Spinal cord (tissue), 9 donors: ENCODE measurements at regions not wholly inside any gene's neighbourhood (a gene's known extent, or its start where the extent isn't known, plus 50 kb on each side); places are given as distances from the start of the nearest gene placed in this dataset.

Source experiments
- DNase-seq, 6 donors: peaks; one replicate each; pipeline versions ENCODE4 v3.0.0 to v3.0.0-alpha.2; 2013 to 2015; ENCODE audit warnings: low spot score in 6 of 6, low read depth in 4 of 6
- H3K27ac ChIP-seq: one replicate; pipeline ENCODE4 v1.5.1; 2013; ENCODE audit warnings: low read depth, low read length, control low read depth
- H3K27me3 ChIP-seq: one replicate; pipeline ENCODE4 v1.6.1; 2013; ENCODE audit warnings: low read length; ENCODE audit not compliant: control insufficient read depth, insufficient read depth
- H3K36me3 ChIP-seq: one replicate; pipeline ENCODE4 v1.6.1; 2013; ENCODE audit warnings: low read length; ENCODE audit not compliant: control insufficient read depth, insufficient read depth
- H3K4me1 ChIP-seq: one replicate; pipeline ENCODE4 v1.6.1; 2013; ENCODE audit warnings: low read length; ENCODE audit not compliant: control insufficient read depth, insufficient read depth
- H3K4me3 ChIP-seq: one replicate; pipeline ENCODE4 v1.5.1; 2013; ENCODE audit warnings: low read depth, low read length, control low read depth
- H3K9me3 ChIP-seq: one replicate; pipeline ENCODE4 v1.6.1; 2013; ENCODE audit warnings: low read length; ENCODE audit not compliant: control insufficient read depth, insufficient read depth
- WGBS: methylation state at CpG from one replicate; pipeline ENCODE4 v1.1.5; 2013; ENCODE audit warnings: missing lambda C conversion rate; ENCODE audit not compliant: insufficient coverage; 5-methylcytosine and 5-hydroxymethylcytosine counted together
- donor health status: healthy.

DNA sequence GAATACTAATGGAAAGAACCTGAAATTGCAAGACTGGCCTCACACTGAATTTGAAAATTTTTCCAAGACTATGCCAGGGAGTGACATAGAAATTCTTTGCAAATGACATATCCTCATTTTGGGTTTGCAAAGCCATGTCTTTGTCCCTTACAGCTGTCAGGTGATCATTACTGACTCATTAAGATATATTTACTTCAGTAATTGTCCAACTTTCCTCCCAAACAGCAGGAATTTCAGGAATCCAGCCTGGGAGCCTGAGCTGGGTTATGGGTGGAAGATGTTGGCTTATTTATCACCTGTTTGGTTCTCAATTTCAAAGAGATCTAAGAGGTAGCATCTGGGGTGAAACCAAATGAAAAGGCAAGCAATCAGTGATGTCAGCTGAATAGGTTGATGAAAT, 111.6 kb upstream of the ACP3 start:
- H3K9me3 ChIP-seq = no peaks in the 10 kb centered on the region
- H3K27me3 ChIP-seq = no peaks in the 10 kb centered on the region
- H3K4me1 ChIP-seq = no peaks in the 10 kb centered on the region
- no peak overlapping the region for H3K4me3 ChIP-seq
- no peaks in the 10 kb centered on the region for H3K36me3 ChIP-seq
- DNase-seq = no peak
- H3K27ac ChIP-seq = no peak overlapping the region

DNA sequence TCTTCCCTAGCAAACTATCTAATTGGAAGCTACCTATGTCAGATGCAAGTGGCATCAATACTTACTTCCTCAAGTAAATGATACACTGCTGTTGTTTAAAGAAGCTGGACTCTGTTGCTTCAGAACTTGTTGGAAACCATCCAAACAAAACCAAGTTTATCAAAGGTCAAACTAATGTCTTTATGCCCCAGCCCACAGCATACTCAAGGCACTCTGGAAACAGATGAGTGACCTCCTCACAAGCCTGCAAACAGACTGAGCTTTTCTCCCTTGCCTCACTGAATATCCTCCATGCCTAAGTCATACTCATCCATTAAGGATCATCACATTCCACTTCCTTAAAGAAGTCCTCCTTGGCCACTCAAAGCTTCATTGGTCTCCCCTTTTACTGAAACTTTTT, 107.4 kb upstream of the ACP3 start:
- Histone ChIP-seq H3K4me3 (no peak overlapping the region), H3K4me1 (no peaks in the 10 kb centered on the region), H3K27ac (no peak overlapping the region), H3K27me3 (no peaks in the 10 kb centered on the region), H3K36me3 (no peaks in the 10 kb centered on the region), H3K9me3 (no peaks in the 10 kb centered on the region)
- no peak for DNase-seq

DNA sequence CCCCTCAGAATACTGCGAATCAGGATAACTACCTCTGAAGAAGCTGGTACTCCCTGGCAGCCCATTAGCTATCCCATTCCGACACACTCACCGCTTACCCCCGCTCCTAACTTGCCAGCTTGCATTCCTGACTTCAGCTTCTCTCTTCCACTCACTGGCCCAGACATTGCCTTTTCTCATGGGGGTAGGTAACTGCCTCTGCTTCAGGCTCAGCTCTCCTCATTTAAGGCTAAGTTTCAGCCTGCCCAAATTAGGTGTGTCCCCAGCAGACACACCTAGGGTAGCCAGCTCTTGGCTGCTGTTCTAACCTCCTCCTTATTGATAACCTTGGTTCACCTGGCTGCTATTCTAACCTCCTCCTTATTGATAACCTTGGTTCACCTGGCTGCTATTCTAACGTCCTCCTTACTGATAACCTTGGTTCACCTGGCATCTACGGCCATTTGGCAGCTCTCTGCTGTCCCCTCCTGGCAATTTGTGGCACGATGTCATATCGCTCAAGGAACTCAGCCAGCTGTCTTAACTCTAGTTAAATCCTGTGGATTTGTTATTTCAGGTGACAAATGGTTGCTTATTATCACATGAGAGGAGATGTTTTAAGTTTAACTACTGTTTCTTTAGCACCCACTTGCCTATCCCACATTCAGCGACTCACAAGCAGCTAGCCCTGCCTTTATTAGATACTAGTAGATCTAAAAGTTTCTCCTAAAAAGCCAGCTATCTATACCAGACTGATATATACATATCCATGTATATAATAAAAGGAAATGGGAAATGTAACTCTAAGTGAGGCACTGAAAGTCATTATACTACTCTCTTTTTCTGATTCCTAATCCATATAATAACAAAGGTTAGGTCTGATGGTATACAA, 106.5 kb upstream of the ACP3 start:
- H3K4me3 ChIP-seq = no peak overlapping the region
- WGBS = 62% methylated on average over 6 of the region's 9 CpGs
- no peaks in the 10 kb centered on the region for H3K9me3 ChIP-seq
- H3K27me3 ChIP-seq = no peaks in the 10 kb centered on the region
- H3K36me3 ChIP-seq = no peaks in the 10 kb centered on the region
- no peaks in the 10 kb centered on the region for H3K4me1 ChIP-seq
- peak in 1 of 6 donors; percentile 55 for DNase-seq
- no peak overlapping the region for H3K27ac ChIP-seq

DNA sequence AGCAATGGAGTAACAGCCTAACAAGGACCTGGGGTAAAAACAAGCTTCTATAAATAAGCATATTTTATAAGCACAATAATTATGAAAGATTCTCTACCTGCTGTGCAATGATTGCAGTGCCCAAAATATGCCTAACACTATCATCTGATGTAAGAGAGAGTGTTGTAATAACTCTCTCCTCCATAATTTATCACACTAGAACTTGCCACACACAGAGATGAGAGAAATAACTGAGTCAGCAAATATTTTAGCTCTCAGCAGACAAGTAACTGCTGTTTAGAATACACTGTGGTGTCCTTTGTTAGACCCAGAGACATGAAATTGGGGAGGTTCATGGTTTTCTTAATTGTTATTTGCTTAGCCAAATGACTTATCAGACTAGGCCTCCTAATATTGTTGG, 105.3 kb upstream of the ACP3 start:
- H3K27ac ChIP-seq = no peak overlapping the region
- H3K36me3 ChIP-seq = no peaks in the 10 kb centered on the region
- no peaks in the 10 kb centered on the region for H3K27me3 ChIP-seq
- no peaks in the 10 kb centered on the region for H3K9me3 ChIP-seq
- DNase-seq = peak in 1 of 6 donors; percentile 22
- H3K4me1 ChIP-seq = no peaks in the 10 kb centered on the region
- H3K4me3 ChIP-seq = no peak overlapping the region

DNA sequence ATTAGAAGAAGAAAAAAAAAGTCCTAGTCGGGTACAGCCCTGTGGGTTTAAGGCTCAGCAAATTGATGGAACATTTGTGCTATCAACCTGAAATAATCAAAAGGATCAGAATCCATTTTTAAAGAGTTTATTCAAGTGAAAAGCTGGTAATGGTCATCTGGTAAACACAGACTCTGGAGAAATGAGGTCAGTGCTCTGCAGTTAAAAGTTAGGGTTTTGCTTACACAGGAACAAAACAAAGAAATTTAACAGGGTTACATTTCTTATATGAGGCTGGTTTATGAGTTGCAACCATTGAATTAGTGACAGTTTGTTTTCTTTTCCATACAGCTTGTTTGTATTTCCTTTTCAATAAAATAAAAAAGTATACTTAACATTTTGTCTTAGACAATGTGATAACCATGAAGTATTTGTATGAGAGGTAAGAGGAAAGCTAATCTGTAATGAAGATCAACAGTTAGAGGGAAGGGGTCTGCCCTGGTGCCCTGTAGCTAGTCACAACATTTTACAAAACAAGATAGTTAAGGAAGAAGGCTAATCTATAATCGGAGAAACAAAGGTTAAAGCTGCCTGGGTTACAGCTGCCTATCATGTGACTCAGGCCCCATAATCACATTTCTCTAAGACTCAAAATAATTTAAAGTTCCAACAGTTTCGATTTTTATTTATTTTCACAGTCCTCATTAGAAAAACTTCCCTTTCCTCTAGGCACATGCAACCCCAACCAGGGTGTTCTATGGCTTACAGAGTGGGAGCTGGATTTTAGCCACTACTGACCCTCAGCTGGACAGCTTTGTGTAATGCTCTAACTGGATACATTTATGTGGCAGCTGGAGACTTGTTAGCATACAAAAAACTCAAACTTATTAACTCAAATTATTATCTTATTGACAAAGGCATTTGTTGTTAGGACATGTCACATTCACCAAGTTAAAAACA, 98.1 kb upstream of the ACP3 start:
- WGBS = 60% methylated on average over 1 of the region's 3 CpGs
- DNase-seq = no peak

DNA sequence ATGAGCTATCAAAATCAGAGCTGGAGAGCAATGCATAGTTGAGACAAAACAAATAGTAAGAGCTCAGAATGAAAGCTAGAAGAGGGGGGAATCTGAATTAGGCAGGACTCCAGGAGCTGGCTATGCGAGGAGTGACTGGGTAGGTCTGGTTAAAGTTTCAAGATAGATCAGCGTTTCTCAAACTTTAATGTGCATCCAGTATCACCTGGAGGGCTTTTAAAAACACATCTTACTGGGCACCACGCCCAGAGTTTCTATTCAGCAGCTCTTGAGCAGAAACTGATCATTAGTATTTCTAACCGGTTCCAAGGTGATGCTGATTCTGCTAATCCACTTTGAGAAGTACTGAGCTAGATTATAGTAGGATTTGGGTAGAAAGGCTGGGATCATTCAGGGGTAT, 96.2 kb upstream of the ACP3 start:
- Histone ChIP-seq H3K36me3 (no peaks in the 10 kb centered on the region), H3K4me3 (no peak overlapping the region), H3K27me3 (no peaks in the 10 kb centered on the region), H3K9me3 (no peaks in the 10 kb centered on the region), H3K27ac (no peak overlapping the region), H3K4me1 (no peaks in the 10 kb centered on the region)
- DNase-seq = no peak
- 78% methylated on average over 3 of the region's 4 CpGs for WGBS

More for the DNA sequence above, 98.1 kb upstream of the ACP3 start:
- Histone ChIP-seq H3K9me3 (no peaks in the 10 kb centered on the region), H3K4me3 (no peak overlapping the region), H3K36me3 (no peaks in the 10 kb centered on the region), H3K27ac (no peak overlapping the region), H3K4me1 (no peaks in the 10 kb centered on the region), H3K27me3 (no peaks in the 10 kb centered on the region)

DNA sequence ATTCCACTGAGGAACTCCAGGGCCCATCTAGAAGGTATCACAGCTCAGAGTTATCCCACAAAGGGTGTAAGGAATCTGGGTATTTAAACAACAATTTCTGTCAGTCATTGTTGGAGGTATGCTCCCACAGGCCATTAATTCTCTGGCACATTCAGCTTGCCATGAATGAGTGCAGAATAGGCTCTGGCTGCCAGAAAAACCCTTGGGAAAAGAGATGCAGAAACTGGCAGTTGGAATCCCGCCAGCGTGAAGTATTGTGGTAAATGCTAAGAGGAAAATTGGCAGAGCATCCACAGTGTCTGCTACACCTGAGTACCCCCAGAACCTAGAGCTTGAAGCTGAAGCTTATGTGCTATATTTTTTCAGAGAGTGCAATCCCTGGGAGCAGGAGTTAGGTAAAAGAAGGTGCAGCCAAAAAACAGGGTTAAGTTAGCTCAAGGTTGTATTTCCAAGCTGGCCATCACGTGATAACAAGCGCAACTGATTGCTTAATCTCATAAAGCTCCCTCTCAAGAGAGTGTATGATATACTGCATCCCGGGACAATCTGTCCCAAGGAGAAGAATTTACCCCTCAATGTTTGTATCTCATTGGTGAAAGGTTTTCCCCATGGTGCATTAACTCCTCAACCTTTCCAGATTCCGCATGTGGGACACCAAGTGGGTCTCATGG, 94.2 kb upstream of the ACP3 start:
- DNase-seq = peak in 4 of 6 donors; percentile 29 to 88 (median 58)
- Histone ChIP-seq H3K4me1 (no peaks in the 10 kb centered on the region), H3K27ac (no peak overlapping the region), H3K4me3 (no peak overlapping the region), H3K36me3 (no peaks in the 10 kb centered on the region), H3K27me3 (no peaks in the 10 kb centered on the region), H3K9me3 (no peaks in the 10 kb centered on the region)
- WGBS = 28% methylated on average over 2 of the region's 6 CpGs

DNA sequence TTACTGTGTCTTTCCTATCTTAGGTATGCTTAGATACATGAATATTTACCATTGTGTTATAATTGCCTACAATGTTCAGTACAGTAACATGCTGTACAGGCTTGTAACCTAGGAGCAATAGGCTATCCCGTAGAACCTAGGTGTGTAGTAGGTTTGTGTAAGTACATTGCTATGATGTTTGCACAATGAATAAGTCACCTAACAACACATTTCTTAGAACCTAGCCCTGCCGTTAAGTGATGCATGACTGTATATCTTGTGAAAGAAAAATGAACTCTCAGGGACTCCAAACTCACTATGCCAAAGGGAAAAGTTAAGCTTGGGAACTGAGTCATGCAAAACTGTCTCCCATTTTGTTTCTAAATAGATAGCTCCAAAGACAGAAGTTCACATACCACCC, 91.5 kb upstream of the ACP3 start:
- Histone ChIP-seq H3K4me3 (no peak overlapping the region), H3K27me3 (no peaks in the 10 kb centered on the region), H3K4me1 (no peaks in the 10 kb centered on the region), H3K27ac (no peak overlapping the region), H3K36me3 (no peaks in the 10 kb centered on the region), H3K9me3 (no peaks in the 10 kb centered on the region)
- no CpG with 5 or more reads among the region's 2 CpGs for WGBS
- DNase-seq = no peak

DNA sequence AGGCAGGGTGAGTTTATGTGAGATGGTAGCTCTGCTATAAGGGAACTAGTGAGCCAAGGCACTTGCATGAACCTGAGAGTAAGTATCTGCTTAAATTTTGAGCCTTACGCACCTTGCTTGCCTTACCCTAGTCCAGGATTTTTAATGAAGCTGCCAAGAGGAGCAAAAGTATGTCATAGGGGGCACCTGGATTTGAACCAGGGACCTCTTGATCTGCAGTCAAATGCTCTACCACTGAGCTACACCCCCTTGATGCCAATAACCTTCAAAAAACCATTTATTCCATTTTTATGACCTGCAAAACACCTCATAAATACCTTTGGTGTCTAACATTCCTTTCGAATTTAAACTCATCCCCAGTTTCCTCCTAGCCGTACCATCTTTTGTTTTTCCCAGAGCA, 88.3 kb upstream of the ACP3 start:
- Histone ChIP-seq H3K27me3 (no peaks in the 10 kb centered on the region), H3K4me3 (no peak overlapping the region), H3K36me3 (no peaks in the 10 kb centered on the region), H3K4me1 (no peaks in the 10 kb centered on the region), H3K9me3 (no peaks in the 10 kb centered on the region), H3K27ac (no peak overlapping the region)
- WGBS = 63% methylated on average over 3 of the region's 3 CpGs
- no peak for DNase-seq
